ENCODE measurements at regions not wholly inside any gene's neighbourhood (a gene's known extent, or its start where the extent isn't known, plus 50 kb on each side); places are given as distances from the start of the nearest gene placed in this dataset.

- H3K36me3 ChIP-seq = no peaks in the 10 kb centered on the region
- no peak overlapping the region for H3K27ac ChIP-seq
- TF ChIP-seq EZH2 (IDR thresholded peaks at IDR 0.05) = no peak
- TF ChIP-seq CTCF (IDR thresholded peaks at IDR 0.05) = no peak
- no peak for TF ChIP-seq EZH2phosphoT487 (IDR thresholded peaks at IDR 0.05)
- DNase-seq (ENCODE audit: low spot score) = no peak
- H3K4me1 ChIP-seq = no peaks in the 10 kb centered on the region
- H3K4me2 ChIP-seq = no peak overlapping the region
- H4K20me1 ChIP-seq (ENCODE audit: low read depth) = no peaks in the 10 kb centered on the region
- no peak overlapping the region for H3K27ac Mint-ChIP-seq
- no peaks in the 10 kb centered on the region for H3K27me3 ChIP-seq
- no peaks in the 10 kb centered on the region for H3K36me3 Mint-ChIP-seq
- no peaks in the 10 kb centered on the region for H3K9me3 ChIP-seq (ENCODE audit: low read depth)
- H2AFZ ChIP-seq (replicated peaks) = no peak overlapping the region
- peaks cover 8% of the 10 kb centered on the region for H3K4me1 Mint-ChIP-seq
- no peaks in the 10 kb centered on the region for H3K9me3 Mint-ChIP-seq
- H3K79me2 ChIP-seq (ENCODE audit: low read depth) = no peaks in the 10 kb centered on the region
- no peak overlapping the region for H3K4me3 ChIP-seq
- H3F3A ChIP-seq (ENCODE audit: low read depth) = no peaks in the 10 kb centered on the region
- no peaks in the 10 kb centered on the region for H3K27me3 Mint-ChIP-seq (ENCODE audit: insufficient read depth, low read depth)
- H3K4me3 Mint-ChIP-seq = no peak overlapping the region
- H3K9ac ChIP-seq = no peak overlapping the region
Observed at GRCh38 chr7:26467104-26467503, 175.4 kb downstream of the SNX10 start.

GRCh38 chr7:26467541-26467940 is 175.9 kb downstream of the SNX10 start:
- no peaks in the 10 kb centered on the region for H3K4me1 ChIP-seq
- no peaks in the 10 kb centered on the region for H3K27me3 ChIP-seq
- no peak overlapping the region for H3K27ac ChIP-seq
- H2AFZ ChIP-seq (replicated peaks) = no peak overlapping the region
- H3K9me3 Mint-ChIP-seq = no peaks in the 10 kb centered on the region
- H3K9ac ChIP-seq = no peak overlapping the region
- no peaks in the 10 kb centered on the region for H3K36me3 ChIP-seq
- no peak overlapping the region for H3K4me3 Mint-ChIP-seq
- no peaks in the 10 kb centered on the region for H4K20me1 ChIP-seq (ENCODE audit: low read depth)
- H3K4me1 Mint-ChIP-seq = peaks cover 8% of the 10 kb centered on the region
- DNase-seq (ENCODE audit: low spot score) = no peak
- no peaks in the 10 kb centered on the region for H3K79me2 ChIP-seq (ENCODE audit: low read depth)
- H3K36me3 Mint-ChIP-seq = no peaks in the 10 kb centered on the region
- no peaks in the 10 kb centered on the region for H3F3A ChIP-seq (ENCODE audit: low read depth)
- H3K27ac Mint-ChIP-seq = no peak overlapping the region
- no peaks in the 10 kb centered on the region for H3K9me3 ChIP-seq (ENCODE audit: low read depth)
- H3K4me2 ChIP-seq = no peak overlapping the region
- H3K4me3 ChIP-seq = no peak overlapping the region
- no peaks in the 10 kb centered on the region for H3K27me3 Mint-ChIP-seq (ENCODE audit: insufficient read depth, low read depth)
- no peak for TF ChIP-seq CTCF (IDR thresholded peaks at IDR 0.05)
- no peak for TF ChIP-seq EZH2phosphoT487 (IDR thresholded peaks at IDR 0.05)
- no peak for TF ChIP-seq EZH2 (IDR thresholded peaks at IDR 0.05)

GRCh38 chr7:26468625-26469024 is 177.0 kb downstream of the SNX10 start:
- H3K4me1 ChIP-seq = no peaks in the 10 kb centered on the region
- no peaks in the 10 kb centered on the region for H3K36me3 Mint-ChIP-seq
- no peak overlapping the region for H3K4me3 Mint-ChIP-seq
- H3K27ac ChIP-seq = no peak overlapping the region
- no peaks in the 10 kb centered on the region for H3K9me3 ChIP-seq (ENCODE audit: low read depth)
- no peaks in the 10 kb centered on the region for H3K79me2 ChIP-seq (ENCODE audit: low read depth)
- H3K4me3 ChIP-seq = no peak overlapping the region
- H3F3A ChIP-seq (ENCODE audit: low read depth) = no peaks in the 10 kb centered on the region
- no peaks in the 10 kb centered on the region for H3K27me3 Mint-ChIP-seq (ENCODE audit: insufficient read depth, low read depth)
- no peak for DNase-seq (ENCODE audit: low spot score)
- no peaks in the 10 kb centered on the region for H3K27me3 ChIP-seq
- H2AFZ ChIP-seq (replicated peaks) = no peak overlapping the region
- H4K20me1 ChIP-seq (ENCODE audit: low read depth) = no peaks in the 10 kb centered on the region
- no peak overlapping the region for H3K9ac ChIP-seq
- peaks cover 8% of the 10 kb centered on the region for H3K4me1 Mint-ChIP-seq
- no peak for TF ChIP-seq CTCF (IDR thresholded peaks at IDR 0.05)
- no peak for TF ChIP-seq EZH2phosphoT487 (IDR thresholded peaks at IDR 0.05)
- TF ChIP-seq EZH2 (IDR thresholded peaks at IDR 0.05) = no peak
- H3K27ac Mint-ChIP-seq = no peak overlapping the region
- H3K36me3 ChIP-seq = no peaks in the 10 kb centered on the region
- H3K4me2 ChIP-seq = no peak overlapping the region
- H3K9me3 Mint-ChIP-seq = no peaks in the 10 kb centered on the region

GRCh38 chr7:26469188-26469587 is 177.5 kb downstream of the SNX10 start:
- no peaks in the 10 kb centered on the region for H3K27me3 ChIP-seq
- no peak overlapping the region for H2AFZ ChIP-seq (replicated peaks)
- Mint-ChIP-seq H3K4me3 (no peak overlapping the region), H3K27ac (no peak overlapping the region), H3K27me3 (ENCODE audit: insufficient read depth, low read depth) (no peaks in the 10 kb centered on the region), H3K36me3 (no peaks in the 10 kb centered on the region), H3K4me1 (peaks cover 8% of the 10 kb centered on the region), H3K9me3 (no peaks in the 10 kb centered on the region)
- H3K9me3 ChIP-seq (ENCODE audit: low read depth) = no peaks in the 10 kb centered on the region
- no peaks in the 10 kb centered on the region for H3K79me2 ChIP-seq (ENCODE audit: low read depth)
- no peak overlapping the region for H3K4me2 ChIP-seq
- no peak for DNase-seq (ENCODE audit: low spot score)
- TF ChIP-seq EZH2 (IDR thresholded peaks at IDR 0.05) (no peak), EZH2phosphoT487 (IDR thresholded peaks at IDR 0.05) (no peak), CTCF (IDR thresholded peaks at IDR 0.05) (no peak)
- H3K27ac ChIP-seq = no peak overlapping the region
- no peaks in the 10 kb centered on the region for H3F3A ChIP-seq (ENCODE audit: low read depth)
- no peaks in the 10 kb centered on the region for H3K36me3 ChIP-seq
- no peaks in the 10 kb centered on the region for H3K4me1 ChIP-seq
- no peak overlapping the region for H3K4me3 ChIP-seq
- no peaks in the 10 kb centered on the region for H4K20me1 ChIP-seq (ENCODE audit: low read depth)
- H3K9ac ChIP-seq = no peak overlapping the region

All from neural progenitor cell (in vitro differentiated cells).